Lower leg skin (tissue), 4 donors: ENCODE measurements at regions not wholly inside any gene's neighbourhood (a gene's known extent, or its start where the extent isn't known, plus 50 kb on each side); places are given as distances from the start of the nearest gene placed in this dataset.

Experiments
- DNase-seq, 2 donors: peaks; one replicate each; pipeline ENCODE4 v3.0.0-alpha.2; 2019; ENCODE audit warnings: low spot score in 2 of 2
- H3K4me3 ChIP-seq: fragments of 200-600 bp; sonication (generic); 2 replicates; pipeline ENCODE4 v1.5.1; 2017; ENCODE audit warnings: mild to moderate bottlenecking, low read depth; ENCODE audit not compliant: poor library complexity, severe bottlenecking
- CTCF ChIP-seq, 3 donors: fragments of 450-650 bp; IDR thresholded peaks; one replicate each; pipeline ENCODE4 v1.5.1; 2016; ENCODE audit warnings: antibody characterized with exemption in 3 of 3, mild to moderate bottlenecking in 3 of 3, moderate library complexity in 2 of 3
- POLR2A ChIP-seq, 2 donors: fragments of 450-650 bp; IDR thresholded peaks; one replicate each; pipeline ENCODE4 v1.6.1; 2016 to 2017; ENCODE audit warnings: antibody characterized with exemption in 2 of 2, mild to moderate bottlenecking in 1 of 2, moderate library complexity in 1 of 2
- WGBS, 2 donors: methylation state at CpG; one replicate each; pipeline ENCODE4 v1.1.5; 2018; 5-methylcytosine and 5-hydroxymethylcytosine counted together
- intact Hi-C: fragments of 100-400 bp; cut with DNase I; formaldehyde crosslinking; loops from one replicate; pipeline ENCODE4 v1.15.0; 2023; ENCODE audit warnings: low total_unique reads

GRCh38 chr6:15761045-15761502 is 98.2 kb upstream of the DTNBP1 start:
- TF ChIP-seq POLR2A (IDR thresholded peaks at IDR 0.05) (no peak), CTCF (IDR thresholded peaks at IDR 0.05) (no peak)
- intact Hi-C loops, result no loop called here
- no peak for DNase-seq
- no peak overlapping the region for H3K4me3 ChIP-seq
- 91 to 92% methylated on average over 2 of the region's 2 CpGs for WGBS, 2 donors

GRCh38 chr6:15758631-15759215 is 95.9 kb upstream of the DTNBP1 start:
- intact Hi-C loops, result no loop called here
- WGBS, 2 donors, result 89 to 98% methylated on average over 21 to 35 of the region's 36 CpGs
- DNase-seq, result no peak
- H3K4me3 ChIP-seq, result no peak overlapping the region
- TF ChIP-seq CTCF (IDR thresholded peaks at IDR 0.05) (no peak), POLR2A (IDR thresholded peaks at IDR 0.05) (no peak)

GRCh38 chr6:15755526-15755925 is 92.7 kb upstream of the DTNBP1 start:
- intact Hi-C loops, result no loop called here
- WGBS, 2 donors, result 40 to 41% methylated on average over 6 of the region's 6 CpGs
- TF ChIP-seq POLR2A (IDR thresholded peaks at IDR 0.05) (no peak), CTCF (IDR thresholded peaks at IDR 0.05) (no peak)
- DNase-seq, result no peak
- H3K4me3 ChIP-seq, result no peak overlapping the region

GRCh38 chr6:15754706-15755079 is 91.9 kb upstream of the DTNBP1 start:
- H3K4me3 ChIP-seq, result no peak overlapping the region
- no peak for DNase-seq
- 56 to 63% methylated on average over 9 of the region's 9 CpGs for WGBS, 2 donors
- TF ChIP-seq POLR2A (IDR thresholded peaks at IDR 0.05), result no peak
- no peak for TF ChIP-seq CTCF (IDR thresholded peaks at IDR 0.05)
- intact Hi-C loops, result no loop called here

- TF ChIP-seq POLR2A (IDR thresholded peaks at IDR 0.05), result no peak
- no peak for TF ChIP-seq CTCF (IDR thresholded peaks at IDR 0.05)
- 59 to 64% methylated on average over 5 of the region's 5 CpGs for WGBS, 2 donors
- intact Hi-C loops, result no loop called here
- no peak for DNase-seq
- no peak overlapping the region for H3K4me3 ChIP-seq
Observed at GRCh38 chr6:15754035-15754705, 91.3 kb upstream of the DTNBP1 start.

GRCh38 chr6:15752820-15753219 is 90.0 kb upstream of the DTNBP1 start:
- intact Hi-C loops, result no loop called here
- WGBS, 2 donors, result 72 to 77% methylated on average over 3 of the region's 3 CpGs
- no peak overlapping the region for H3K4me3 ChIP-seq
- no peak for DNase-seq
- TF ChIP-seq POLR2A (IDR thresholded peaks at IDR 0.05), result no peak
- TF ChIP-seq CTCF (IDR thresholded peaks at IDR 0.05), result no peak
